SK-N-SH (cell line): ENCODE measurements at regions not wholly inside any gene's neighbourhood (a gene's known extent, or its start where the extent isn't known, plus 50 kb on each side); places are given as distances from the start of the nearest gene placed in this dataset.
"Not testable (repeated sequence)": the region's sequence is repeated elsewhere in the genome, so short reads cannot be mapped to it uniquely, and the experiment has no call there.

Experiments
- CTCF ChIA-PET: fragments of 300-600, 350-600 bp; formaldehyde crosslinking; extraction: SDS; loops from one replicate; lab custom pipeline; 2021; lab: Yijun Ruan, JAX
- POLR2A ChIA-PET: fragments of 350-600 bp; sonication (Branson Sonifier 250); formaldehyde crosslinking; extraction: SDS; loops from one replicate; lab custom pipeline; 2020; ENCODE audit warnings: antibody characterized with exemption, inconsistent platforms; lab: Yijun Ruan, JAX
- DNase-seq: peaks from one replicate; pipeline ENCODE4 v3.0.0; 2012
- H2AFZ ChIP-seq: fragments of 200-600 bp; sonication (generic); 2 replicates; pipeline ENCODE4 v1.8.1; 2016; ENCODE audit warnings: antibody characterized with exemption, mild to moderate bottlenecking, low read depth
- H3F3A ChIP-seq: fragments of 200-600 bp; sonication (generic); replicated peaks from 2 replicates; pipeline ENCODE3; 2016; ENCODE audit warnings: antibody characterized with exemption, mild to moderate bottlenecking; ENCODE audit not compliant: insufficient read depth
- H3K27ac ChIP-seq, 2 experiments: fragments of 200-500 bp in 1 of 2; fragments of 200-600 bp in 1 of 2; sonication (Bioruptor generic) in 1 of 2; sonication (generic), shearing (Covaris generic) in 1 of 2; 2 replicates each; pipeline versions ENCODE4 v1.5.1 to v1.6.1; 2014 to 2016; ENCODE audit warnings: low read depth in 2 of 2, inconsistent platforms in 1 of 2, low read length in 1 of 2, mild to moderate bottlenecking in 1 of 2, mixed read lengths in 1 of 2
- H3K27me3 ChIP-seq: fragments of 200-600 bp; sonication (generic), shearing (Covaris generic); 2 replicates; pipeline ENCODE4 v1.6.1; 2016; ENCODE audit warnings: mixed run types; ENCODE audit not compliant: insufficient read depth
- H3K36me3 ChIP-seq, 2 experiments: fragments of 200-500 bp in 1 of 2; fragments of 200-600 bp in 1 of 2; sonication (Bioruptor generic) in 1 of 2; sonication (generic) in 1 of 2; replicated peaks in 1 of 2; 2 replicates each; pipeline versions ENCODE3 to v1.5.1; 2014 to 2016; ENCODE audit warnings: low read length in 1 of 2, mild to moderate bottlenecking in 1 of 2; ENCODE audit not compliant: insufficient read depth in 2 of 2, control insufficient read depth in 1 of 2
- H3K4me1 ChIP-seq, 2 experiments: fragments of 200-500 bp in 1 of 2; fragments of 200-600 bp in 1 of 2; sonication (Bioruptor generic) in 1 of 2; sonication (generic), shearing (Covaris generic) in 1 of 2; 2 replicates each; pipeline versions ENCODE4 v1.5.1 to v1.6.1; 2014 to 2016; ENCODE audit warnings: low read depth in 1 of 2, low read length in 1 of 2, mixed run types in 1 of 2; ENCODE audit not compliant: insufficient read depth in 2 of 2, control insufficient read depth in 1 of 2
- H3K4me2 ChIP-seq: fragments of 200-600 bp; sonication (generic), shearing (Covaris generic); 2 replicates; pipeline ENCODE4 v1.6.1; 2017; ENCODE audit warnings: mixed run types
- H3K4me3 ChIP-seq, 2 experiments: fragments of 200-500 bp in 1 of 2; fragments of 200-600 bp in 1 of 2; sonication (Bioruptor generic) in 1 of 2; sonication (generic), shearing (Covaris generic) in 1 of 2; 2 replicates each; pipeline versions ENCODE4 v1.5.1 to v1.8.1; 2014 to 2016; ENCODE audit warnings: low read depth in 2 of 2, inconsistent platforms in 1 of 2, low read length in 1 of 2, mild to moderate bottlenecking in 1 of 2, mixed read lengths in 1 of 2, moderate library complexity in 1 of 2
- H3K79me2 ChIP-seq: fragments of 200-600 bp; sonication (generic); 2 replicates; pipeline ENCODE4 v1.8.1; 2017; ENCODE audit warnings: mild to moderate bottlenecking; ENCODE audit not compliant: insufficient read depth
- H3K9ac ChIP-seq: fragments of 200-600 bp; sonication (generic); 2 replicates; pipeline ENCODE4 v1.6.1; 2017; ENCODE audit warnings: mixed run types
- H3K9me2 ChIP-seq: fragments of 200-600 bp; sonication (generic); 2 replicates; pipeline ENCODE4 v1.6.1; 2017; ENCODE audit warnings: mixed run types
- H3K9me3 ChIP-seq: fragments of 200-600 bp; sonication (generic); 2 replicates; pipeline ENCODE4 v1.6.1; 2017; ENCODE audit warnings: mixed run types, mild to moderate bottlenecking, moderate library complexity
- H4K20me1 ChIP-seq: fragments of 200-600 bp; sonication (generic); 2 replicates; pipeline ENCODE4 v1.6.1; 2017; ENCODE audit warnings: mild to moderate bottlenecking, mixed run types; ENCODE audit not compliant: insufficient read depth
- EP300 ChIP-seq, 2 experiments: IDR thresholded peaks; 2 replicates each; pipeline versions ENCODE4 v1.4.0 to v1.6.1; 2012; ENCODE audit warnings: borderline replicate concordance in 1 of 2, low read depth in 1 of 2, low read length in 1 of 2
- FOXM1 ChIP-seq: IDR thresholded peaks from 2 replicates; pipeline ENCODE4 v1.4.0; 2012; ENCODE audit warnings: low read depth, mild to moderate bottlenecking
- GABPA ChIP-seq: IDR thresholded peaks from 2 replicates; pipeline ENCODE4 v1.4.0; 2012; ENCODE audit warnings: low read depth, mild to moderate bottlenecking
- MEF2A ChIP-seq: IDR thresholded peaks from 2 replicates; pipeline ENCODE4 v1.4.0; 2012; ENCODE audit warnings: low read depth, borderline replicate concordance
- NRF1 ChIP-seq: IDR thresholded peaks from 2 replicates; pipeline ENCODE4 v1.6.1; 2012; ENCODE audit warnings: low read depth, mild to moderate bottlenecking, low read length
- POLR2AphosphoS5 ChIP-seq: IDR thresholded peaks from 2 replicates; pipeline ENCODE4 v1.6.1; 2012; ENCODE audit warnings: low read depth, low read length
- RAD21 ChIP-seq: IDR thresholded peaks from 2 replicates; pipeline ENCODE4 v1.6.1; 2012; ENCODE audit warnings: mild to moderate bottlenecking, low read length
- RCOR1 ChIP-seq: fragments of 150-350 bp; IDR thresholded peaks from 2 replicates; pipeline ENCODE4 v1.6.1; 2017; ENCODE audit warnings: antibody characterized with exemption, low read length
- SMC3 ChIP-seq: IDR thresholded peaks from 2 replicates; pipeline ENCODE4 v1.6.1; 2012; ENCODE audit warnings: low read depth, low read length, improper control_type of control experiment
- TEAD4 ChIP-seq: IDR thresholded peaks from 2 replicates; pipeline ENCODE4 v1.4.0; 2012; ENCODE audit warnings: mild to moderate bottlenecking, borderline replicate concordance; ENCODE audit not compliant: insufficient read depth
- WGBS: methylation state at CpG from one replicate; pipeline ENCODE4 v1.1.6; 2017; ENCODE audit warnings: low lambda C conversion rate; 5-methylcytosine and 5-hydroxymethylcytosine counted together
- TF ChIP-seq, protein P1 (sequence below): fragments of 200-600 bp; sonication (generic); IDR thresholded peaks from 2 replicates; pipeline ENCODE4 v1.6.1; 2017; ENCODE audit warnings: antibody characterized with exemption, mild to moderate bottlenecking, moderate library complexity
- TF ChIP-seq, protein P2 (sequence below): IDR thresholded peaks from 2 replicates; pipeline ENCODE4 v1.4.0; 2012; ENCODE audit warnings: low read depth
- TF ChIP-seq, protein P3 (sequence below): IDR thresholded peaks from 2 replicates; pipeline ENCODE4 v1.4.0; 2012; ENCODE audit warnings: low read depth, borderline replicate concordance

DNA sequence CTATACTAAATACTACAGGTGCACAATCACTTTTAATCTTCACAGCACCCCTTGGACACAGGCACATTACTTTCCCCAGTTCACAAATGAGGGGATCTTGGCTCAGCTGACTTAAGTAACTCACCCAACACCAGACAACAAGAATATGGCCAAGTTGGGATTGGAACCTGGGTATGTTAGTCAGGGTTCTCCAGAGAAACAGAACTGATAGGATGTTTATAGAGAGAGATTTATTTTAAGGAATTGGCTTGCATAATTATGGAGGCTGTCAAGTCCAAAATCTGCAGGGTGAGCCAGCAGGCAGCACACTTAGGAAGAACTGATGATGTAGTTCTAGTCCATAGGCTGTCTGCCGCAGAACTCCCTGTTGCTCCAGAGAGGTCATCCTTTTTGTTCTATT, 312.9 kb downstream of the MAN2A1 start:
- TF ChIP-seq, protein P1, sequence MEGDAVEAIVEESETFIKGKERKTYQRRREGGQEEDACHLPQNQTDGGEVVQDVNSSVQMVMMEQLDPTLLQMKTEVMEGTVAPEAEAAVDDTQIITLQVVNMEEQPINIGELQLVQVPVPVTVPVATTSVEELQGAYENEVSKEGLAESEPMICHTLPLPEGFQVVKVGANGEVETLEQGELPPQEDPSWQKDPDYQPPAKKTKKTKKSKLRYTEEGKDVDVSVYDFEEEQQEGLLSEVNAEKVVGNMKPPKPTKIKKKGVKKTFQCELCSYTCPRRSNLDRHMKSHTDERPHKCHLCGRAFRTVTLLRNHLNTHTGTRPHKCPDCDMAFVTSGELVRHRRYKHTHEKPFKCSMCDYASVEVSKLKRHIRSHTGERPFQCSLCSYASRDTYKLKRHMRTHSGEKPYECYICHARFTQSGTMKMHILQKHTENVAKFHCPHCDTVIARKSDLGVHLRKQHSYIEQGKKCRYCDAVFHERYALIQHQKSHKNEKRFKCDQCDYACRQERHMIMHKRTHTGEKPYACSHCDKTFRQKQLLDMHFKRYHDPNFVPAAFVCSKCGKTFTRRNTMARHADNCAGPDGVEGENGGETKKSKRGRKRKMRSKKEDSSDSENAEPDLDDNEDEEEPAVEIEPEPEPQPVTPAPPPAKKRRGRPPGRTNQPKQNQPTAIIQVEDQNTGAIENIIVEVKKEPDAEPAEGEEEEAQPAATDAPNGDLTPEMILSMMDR: no peak
- TF ChIP-seq MEF2A (no peak), EP300 (IDR thresholded peaks at IDR 0.05; ENCODE audit: borderline replicate concordance in 1 of 2, low read depth in 1 of 2, low read length in 1 of 2) (no peak), SMC3 (no peak), NRF1 (no peak), RAD21 (no peak), TEAD4 (no peak), GABPA (no peak), RCOR1 (no peak), POLR2AphosphoS5 (no peak), FOXM1 (no peak)
- TF ChIP-seq, protein P2, sequence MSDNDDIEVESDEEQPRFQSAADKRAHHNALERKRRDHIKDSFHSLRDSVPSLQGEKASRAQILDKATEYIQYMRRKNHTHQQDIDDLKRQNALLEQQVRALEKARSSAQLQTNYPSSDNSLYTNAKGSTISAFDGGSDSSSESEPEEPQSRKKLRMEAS: no peak
- TF ChIP-seq, protein P3, sequence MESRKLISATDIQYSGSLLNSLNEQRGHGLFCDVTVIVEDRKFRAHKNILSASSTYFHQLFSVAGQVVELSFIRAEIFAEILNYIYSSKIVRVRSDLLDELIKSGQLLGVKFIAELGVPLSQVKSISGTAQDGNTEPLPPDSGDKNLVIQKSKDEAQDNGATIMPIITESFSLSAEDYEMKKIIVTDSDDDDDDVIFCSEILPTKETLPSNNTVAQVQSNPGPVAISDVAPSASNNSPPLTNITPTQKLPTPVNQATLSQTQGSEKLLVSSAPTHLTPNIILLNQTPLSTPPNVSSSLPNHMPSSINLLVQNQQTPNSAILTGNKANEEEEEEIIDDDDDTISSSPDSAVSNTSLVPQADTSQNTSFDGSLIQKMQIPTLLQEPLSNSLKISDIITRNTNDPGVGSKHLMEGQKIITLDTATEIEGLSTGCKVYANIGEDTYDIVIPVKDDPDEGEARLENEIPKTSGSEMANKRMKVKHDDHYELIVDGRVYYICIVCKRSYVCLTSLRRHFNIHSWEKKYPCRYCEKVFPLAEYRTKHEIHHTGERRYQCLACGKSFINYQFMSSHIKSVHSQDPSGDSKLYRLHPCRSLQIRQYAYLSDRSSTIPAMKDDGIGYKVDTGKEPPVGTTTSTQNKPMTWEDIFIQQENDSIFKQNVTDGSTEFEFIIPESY: no peak
- TF ChIP-seq, all 33 proteins: peak for 0
- Histone ChIP-seq H3F3A (no peaks in the 10 kb centered on the region), H2AFZ (no peak overlapping the region), H3K4me2 (no peak overlapping the region), H3K4me1 (peaks cover 5 to 10% of the 10 kb centered on the region in 2 experiments; a peak in 2 of 4 replicates), H3K79me2 (no peaks in the 10 kb centered on the region), H3K9ac (no peak overlapping the region), H3K27ac (no peak overlapping the region), H4K20me1 (no peaks in the 10 kb centered on the region), H3K4me3 (no peak overlapping the region), H3K9me3 (no peaks in the 10 kb centered on the region), H3K36me3 (no peaks in the 10 kb centered on the region), H3K27me3 (no peaks in the 10 kb centered on the region), H3K9me2 (no peaks in the 10 kb centered on the region)
- 100% methylated on average over 1 of the region's 1 CpG for WGBS
- DNase-seq: no peak
- CTCF ChIA-PET: no interaction called here
- POLR2A ChIA-PET: no interaction called here

DNA sequence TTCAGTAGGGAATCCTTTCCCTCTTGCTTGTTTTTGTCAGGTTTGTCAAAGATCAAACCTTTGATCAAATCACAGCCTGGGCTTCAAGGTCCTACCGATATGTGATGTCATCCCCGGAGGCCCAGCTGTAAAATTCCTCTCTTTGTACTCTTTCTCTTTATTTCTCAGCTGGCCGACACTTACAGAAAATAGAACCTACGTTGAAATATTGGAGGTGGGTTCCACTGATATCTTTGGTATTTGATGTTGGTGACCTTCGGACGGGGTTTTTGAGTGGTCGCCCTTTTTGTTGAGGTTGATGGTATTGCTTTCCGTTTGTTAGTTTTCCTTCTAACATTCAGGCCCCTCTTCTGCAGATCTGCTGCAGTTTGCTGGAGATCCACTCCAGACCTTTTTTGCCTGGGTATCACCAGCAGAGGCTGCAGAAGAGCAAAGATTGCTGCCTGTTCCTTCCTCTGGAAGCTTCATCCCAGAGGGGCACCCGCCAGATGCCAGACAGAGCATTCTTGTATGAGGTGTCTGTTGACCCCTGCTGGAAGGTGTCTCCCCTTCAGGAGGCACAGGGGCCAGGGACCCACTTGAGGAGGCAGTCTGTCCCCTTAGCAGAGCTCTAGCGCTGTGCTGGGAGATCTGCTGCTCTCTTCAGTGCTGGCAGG, 316.3 kb downstream of the MAN2A1 start:
- H3K36me3 ChIP-seq, H3K9me2 ChIP-seq, H3K27ac ChIP-seq, H4K20me1 ChIP-seq, POLR2A ChIA-PET, H3K9ac ChIP-seq, H3K4me1 ChIP-seq, H3K79me2 ChIP-seq, H3K4me2 ChIP-seq, DNase-seq, CTCF ChIA-PET, H3F3A ChIP-seq, H3K9me3 ChIP-seq, H3K4me3 ChIP-seq, H2AFZ ChIP-seq, H3K27me3 ChIP-seq: not testable (repeated sequence)
- TF ChIP-seq RAD21: 0 out of 2 replicates have a peak, but pooled peaks have one; percentile 4
- 87% methylated on average over 9 of the region's 10 CpGs for WGBS
